ENCODE measurements at regions not wholly inside any gene's neighbourhood (a gene's known extent, or its start where the extent isn't known, plus 50 kb on each side); places are given as distances from the start of the nearest gene placed in this dataset.

GRCh38 chr4:52160859-52161258, 109.8 kb downstream of the SPATA18 start:
- TF ChIP-seq, protein P1, sequence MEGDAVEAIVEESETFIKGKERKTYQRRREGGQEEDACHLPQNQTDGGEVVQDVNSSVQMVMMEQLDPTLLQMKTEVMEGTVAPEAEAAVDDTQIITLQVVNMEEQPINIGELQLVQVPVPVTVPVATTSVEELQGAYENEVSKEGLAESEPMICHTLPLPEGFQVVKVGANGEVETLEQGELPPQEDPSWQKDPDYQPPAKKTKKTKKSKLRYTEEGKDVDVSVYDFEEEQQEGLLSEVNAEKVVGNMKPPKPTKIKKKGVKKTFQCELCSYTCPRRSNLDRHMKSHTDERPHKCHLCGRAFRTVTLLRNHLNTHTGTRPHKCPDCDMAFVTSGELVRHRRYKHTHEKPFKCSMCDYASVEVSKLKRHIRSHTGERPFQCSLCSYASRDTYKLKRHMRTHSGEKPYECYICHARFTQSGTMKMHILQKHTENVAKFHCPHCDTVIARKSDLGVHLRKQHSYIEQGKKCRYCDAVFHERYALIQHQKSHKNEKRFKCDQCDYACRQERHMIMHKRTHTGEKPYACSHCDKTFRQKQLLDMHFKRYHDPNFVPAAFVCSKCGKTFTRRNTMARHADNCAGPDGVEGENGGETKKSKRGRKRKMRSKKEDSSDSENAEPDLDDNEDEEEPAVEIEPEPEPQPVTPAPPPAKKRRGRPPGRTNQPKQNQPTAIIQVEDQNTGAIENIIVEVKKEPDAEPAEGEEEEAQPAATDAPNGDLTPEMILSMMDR (IDR thresholded peaks at IDR 0.05): no peak
- TF ChIP-seq POLR2A (IDR thresholded peaks at IDR 0.05): no peak
